ENCODE measurements at regions not wholly inside any gene's neighbourhood (a gene's known extent, or its start where the extent isn't known, plus 50 kb on each side); places are given as distances from the start of the nearest gene placed in this dataset.

GRCh38 chr7:142534726-142535122 lies 214.5 kb upstream of the PRSS1 start:
- TF ChIP-seq POLR2A (IDR thresholded peaks at IDR 0.05) (no peak), POLR2AphosphoS5 (IDR thresholded peaks at IDR 0.05) (no peak)
- TF ChIP-seq, protein P1, sequence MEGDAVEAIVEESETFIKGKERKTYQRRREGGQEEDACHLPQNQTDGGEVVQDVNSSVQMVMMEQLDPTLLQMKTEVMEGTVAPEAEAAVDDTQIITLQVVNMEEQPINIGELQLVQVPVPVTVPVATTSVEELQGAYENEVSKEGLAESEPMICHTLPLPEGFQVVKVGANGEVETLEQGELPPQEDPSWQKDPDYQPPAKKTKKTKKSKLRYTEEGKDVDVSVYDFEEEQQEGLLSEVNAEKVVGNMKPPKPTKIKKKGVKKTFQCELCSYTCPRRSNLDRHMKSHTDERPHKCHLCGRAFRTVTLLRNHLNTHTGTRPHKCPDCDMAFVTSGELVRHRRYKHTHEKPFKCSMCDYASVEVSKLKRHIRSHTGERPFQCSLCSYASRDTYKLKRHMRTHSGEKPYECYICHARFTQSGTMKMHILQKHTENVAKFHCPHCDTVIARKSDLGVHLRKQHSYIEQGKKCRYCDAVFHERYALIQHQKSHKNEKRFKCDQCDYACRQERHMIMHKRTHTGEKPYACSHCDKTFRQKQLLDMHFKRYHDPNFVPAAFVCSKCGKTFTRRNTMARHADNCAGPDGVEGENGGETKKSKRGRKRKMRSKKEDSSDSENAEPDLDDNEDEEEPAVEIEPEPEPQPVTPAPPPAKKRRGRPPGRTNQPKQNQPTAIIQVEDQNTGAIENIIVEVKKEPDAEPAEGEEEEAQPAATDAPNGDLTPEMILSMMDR (IDR thresholded peaks at IDR 0.05 in 8 of 11, conservative IDR thresholded peaks at IDR 0.05 in 3 of 11), result no peak

Data from spleen (tissue), 7 donors.